ENCODE measurements at regions not wholly inside any gene's neighbourhood (a gene's known extent, or its start where the extent isn't known, plus 50 kb on each side); places are given as distances from the start of the nearest gene placed in this dataset.

DNA sequence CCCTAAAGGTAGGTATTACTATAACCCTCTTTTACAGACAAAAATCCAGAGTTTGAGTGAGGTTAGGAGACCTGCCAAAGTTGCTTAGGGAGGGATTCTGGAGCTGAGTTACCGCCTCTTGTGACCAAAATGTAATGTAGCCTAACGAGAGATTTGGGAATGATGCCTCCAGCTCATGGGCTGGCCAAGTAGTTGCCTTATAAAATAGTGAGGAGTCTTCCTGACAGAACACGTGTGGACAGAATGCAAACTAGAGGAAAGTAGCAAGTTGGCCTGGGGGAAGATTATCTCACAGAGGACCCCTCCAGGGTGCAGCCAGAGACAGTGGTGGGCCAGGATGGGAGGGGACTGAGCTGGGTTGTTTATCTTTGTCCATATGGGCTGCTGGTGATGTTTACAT lies 543.7 kb upstream of the CDH11 start:
- DNase-seq (ENCODE audit: insufficient read length, low spot score) (no peak), FAIRE-seq (no peak)
- TF ChIP-seq, protein P1, sequence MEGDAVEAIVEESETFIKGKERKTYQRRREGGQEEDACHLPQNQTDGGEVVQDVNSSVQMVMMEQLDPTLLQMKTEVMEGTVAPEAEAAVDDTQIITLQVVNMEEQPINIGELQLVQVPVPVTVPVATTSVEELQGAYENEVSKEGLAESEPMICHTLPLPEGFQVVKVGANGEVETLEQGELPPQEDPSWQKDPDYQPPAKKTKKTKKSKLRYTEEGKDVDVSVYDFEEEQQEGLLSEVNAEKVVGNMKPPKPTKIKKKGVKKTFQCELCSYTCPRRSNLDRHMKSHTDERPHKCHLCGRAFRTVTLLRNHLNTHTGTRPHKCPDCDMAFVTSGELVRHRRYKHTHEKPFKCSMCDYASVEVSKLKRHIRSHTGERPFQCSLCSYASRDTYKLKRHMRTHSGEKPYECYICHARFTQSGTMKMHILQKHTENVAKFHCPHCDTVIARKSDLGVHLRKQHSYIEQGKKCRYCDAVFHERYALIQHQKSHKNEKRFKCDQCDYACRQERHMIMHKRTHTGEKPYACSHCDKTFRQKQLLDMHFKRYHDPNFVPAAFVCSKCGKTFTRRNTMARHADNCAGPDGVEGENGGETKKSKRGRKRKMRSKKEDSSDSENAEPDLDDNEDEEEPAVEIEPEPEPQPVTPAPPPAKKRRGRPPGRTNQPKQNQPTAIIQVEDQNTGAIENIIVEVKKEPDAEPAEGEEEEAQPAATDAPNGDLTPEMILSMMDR (IDR thresholded peaks at IDR 0.05; ENCODE audit: insufficient read depth, missing control alignments): no peak

DNA sequence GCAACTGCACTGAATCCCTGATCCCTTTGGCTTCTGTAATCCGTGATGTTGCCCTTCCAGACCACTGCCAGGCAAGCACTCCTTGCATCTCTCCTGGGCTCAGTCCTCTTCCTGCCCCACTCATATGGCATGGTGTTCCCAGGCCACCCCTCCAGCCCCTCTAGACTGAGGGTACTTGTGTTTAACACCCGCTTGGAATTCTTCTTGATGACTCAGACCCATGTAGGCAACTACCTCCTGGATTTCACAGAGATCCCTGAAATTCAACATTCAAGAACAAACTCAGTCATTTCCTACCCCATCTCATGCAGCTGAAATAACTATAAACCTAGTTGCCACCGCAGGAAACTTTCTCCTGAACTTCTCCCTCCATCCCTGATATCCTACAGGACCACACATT lies 541.9 kb upstream of the CDH11 start:
- DNase-seq (ENCODE audit: insufficient read length, low spot score) (no peak), FAIRE-seq (no peak)
- TF ChIP-seq, protein P1 (IDR thresholded peaks at IDR 0.05; ENCODE audit: insufficient read depth, missing control alignments): no peak

GRCh38 chr16:65662256-65662655 lies 540.4 kb upstream of the CDH11 start:
- DNase-seq (ENCODE audit: insufficient read length, low spot score): no peak
- FAIRE-seq: no peak
- TF ChIP-seq, protein P1 (IDR thresholded peaks at IDR 0.05; ENCODE audit: insufficient read depth, missing control alignments): no peak

DNA sequence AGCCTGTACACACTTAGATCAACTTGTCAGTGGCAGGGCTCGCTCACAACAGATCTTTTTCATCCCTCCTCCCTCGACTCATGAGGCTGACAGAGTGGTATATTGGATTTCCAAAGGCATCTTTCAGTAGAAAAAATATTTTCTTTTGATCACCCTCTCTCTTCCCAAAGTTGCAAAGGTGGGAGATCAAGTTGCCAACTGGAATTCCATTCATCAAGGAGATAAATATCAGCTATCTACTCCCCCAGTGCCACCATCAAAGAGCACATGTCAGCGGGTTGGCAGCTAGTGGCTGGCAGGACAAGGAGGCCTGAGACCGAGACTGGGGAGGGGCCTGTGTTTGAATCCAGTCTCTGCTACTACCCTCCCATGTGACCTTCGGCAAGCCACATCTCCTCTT lies 539.7 kb upstream of the CDH11 start:
- DNase-seq (ENCODE audit: insufficient read length, low spot score) (no peak), FAIRE-seq (no peak)
- TF ChIP-seq, protein P1 (IDR thresholded peaks at IDR 0.05; ENCODE audit: insufficient read depth, missing control alignments): no peak

DNA sequence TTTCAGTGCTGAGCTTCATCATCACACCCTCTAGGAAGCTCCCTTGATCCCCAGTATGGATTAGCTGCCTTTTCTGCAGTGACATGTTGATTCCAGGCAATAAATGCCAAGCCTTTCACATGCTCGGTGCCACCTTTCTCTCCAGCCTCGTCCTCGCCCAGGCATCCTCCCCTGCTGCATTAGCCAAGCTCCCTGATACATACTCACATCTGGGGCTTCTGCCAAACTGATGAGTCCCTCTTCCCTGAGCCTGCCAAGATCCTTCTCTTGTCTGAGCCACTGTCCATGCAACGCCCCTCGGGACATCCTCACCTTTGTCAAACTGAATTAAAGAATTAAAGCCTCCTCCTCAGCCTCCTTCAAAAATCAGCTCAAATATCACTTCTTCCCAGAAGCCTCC lies 538.5 kb upstream of the CDH11 start:
- DNase-seq (ENCODE audit: insufficient read length, low spot score): no peak
- no peak for FAIRE-seq
- TF ChIP-seq, protein P1 (IDR thresholded peaks at IDR 0.05; ENCODE audit: insufficient read depth, missing control alignments): no peak

DNA sequence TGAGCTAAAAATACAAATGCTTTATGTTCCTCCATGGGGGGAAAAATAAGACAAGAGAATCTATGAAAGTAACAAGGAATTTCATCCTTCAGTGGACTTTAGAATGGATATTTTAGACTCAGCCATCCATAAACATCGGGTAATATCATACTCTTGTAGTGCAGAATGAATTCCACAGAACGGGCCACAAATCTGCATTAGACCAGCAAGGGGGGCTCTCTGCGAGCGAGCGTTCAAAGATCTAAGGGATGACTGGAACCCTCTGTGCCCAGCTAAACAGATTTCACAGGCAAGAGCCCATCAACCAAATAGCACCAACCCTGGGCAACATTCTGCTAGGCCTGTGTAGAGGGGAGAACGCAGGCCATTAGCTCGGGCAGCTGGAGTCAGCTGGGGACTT lies 537.9 kb upstream of the CDH11 start:
- FAIRE-seq: no peak
- no peak for DNase-seq (ENCODE audit: insufficient read length, low spot score)
- TF ChIP-seq, protein P1 (IDR thresholded peaks at IDR 0.05; ENCODE audit: insufficient read depth, missing control alignments): no peak

DNA sequence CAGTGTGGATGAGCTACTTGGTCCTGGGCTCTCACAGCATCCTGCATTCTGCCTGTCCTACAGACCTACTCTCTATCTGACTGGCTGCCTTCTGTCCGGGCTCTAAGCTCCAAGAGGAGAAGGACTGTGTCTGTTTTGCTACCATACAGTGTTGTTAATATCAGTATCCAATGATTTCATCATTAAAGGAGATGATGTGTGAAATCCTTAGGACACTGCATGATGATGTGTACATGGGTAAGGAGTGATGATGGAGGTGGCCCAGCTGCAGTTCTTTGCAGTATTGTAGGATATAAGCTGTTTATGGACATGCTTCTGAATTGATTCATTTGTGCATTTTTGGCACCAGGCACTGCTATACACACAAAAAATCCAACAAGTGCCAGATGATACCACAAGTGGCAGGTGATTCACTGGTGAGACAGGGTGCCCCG lies 536.9 kb upstream of the CDH11 start:
- no peak for FAIRE-seq
- DNase-seq (ENCODE audit: insufficient read length, low spot score): no peak
- TF ChIP-seq, protein P1 (IDR thresholded peaks at IDR 0.05; ENCODE audit: insufficient read depth, missing control alignments): no peak

Measured in D721Med (cell line).